GM12878 (cell line): ENCODE measurements at regions not wholly inside any gene's neighbourhood (a gene's known extent, or its start where the extent isn't known, plus 50 kb on each side); places are given as distances from the start of the nearest gene placed in this dataset.

Experiments
- ASH2L ChIP-seq: fragments of 300-600, 200-600 bp; sonication (generic); IDR thresholded peaks from 2 replicates; pipeline ENCODE4 v1.6.1; 2017; ENCODE audit warnings: low read depth, mild to moderate bottlenecking, borderline replicate concordance
- ESRRA ChIP-seq: IDR thresholded peaks from 2 replicates; pipeline ENCODE4 v1.6.1; 2012; ENCODE audit warnings: mild to moderate bottlenecking, low read length, improper control_type of control experiment
- FOXK2 ChIP-seq: fragments of 450-650 bp; IDR thresholded peaks from 2 replicates; pipeline ENCODE4 v1.6.1; 2017; ENCODE audit warnings: mild to moderate bottlenecking, moderate library complexity
- NFYB ChIP-seq: IDR thresholded peaks from 2 replicates; pipeline ENCODE4 v1.6.1; 2011; ENCODE audit warnings: low read depth, mild to moderate bottlenecking, low read length, improper control_type of control experiment, moderate library complexity; ENCODE audit not compliant: insufficient read depth
- NR2C2 ChIP-seq: IDR thresholded peaks from 2 replicates; pipeline ENCODE4 v1.6.1; 2011; ENCODE audit warnings: borderline replicate concordance, low read depth; ENCODE audit not compliant: control insufficient read depth, insufficient read length
- NR2F1 ChIP-seq: fragments of 450-650 bp; conservative IDR thresholded peaks from 2 replicates; pipeline ENCODE4 v1.6.1; 2017; ENCODE audit warnings: mild to moderate bottlenecking
- PBX3 ChIP-seq: IDR thresholded peaks from 2 replicates; pipeline ENCODE4 v1.6.1; 2011; ENCODE audit warnings: mild to moderate bottlenecking, low read depth, low read length, moderate library complexity; ENCODE audit not compliant: insufficient replicate concordance
- TAF1 ChIP-seq: IDR thresholded peaks from 2 replicates; pipeline ENCODE4 v1.6.1; 2011; ENCODE audit warnings: mild to moderate bottlenecking, low read depth, low read length, borderline replicate concordance
- TF ChIP-seq, protein P1 (sequence below), 3 experiments: IDR thresholded peaks in 2 of 3; conservative IDR thresholded peaks in 1 of 3; 2 replicates each; pipeline ENCODE4 v1.5.1; 2011; ENCODE audit warnings: low read depth in 3 of 3, low read length in 3 of 3, mild to moderate bottlenecking in 3 of 3, control low read depth in 2 of 3, moderate library complexity in 2 of 3, inconsistent platforms in 1 of 3, mixed read lengths in 1 of 3; ENCODE audit not compliant: control insufficient read depth in 2 of 3, insufficient read depth in 1 of 3; ENCODE audit errors: extremely low read depth in 1 of 3

DNA sequence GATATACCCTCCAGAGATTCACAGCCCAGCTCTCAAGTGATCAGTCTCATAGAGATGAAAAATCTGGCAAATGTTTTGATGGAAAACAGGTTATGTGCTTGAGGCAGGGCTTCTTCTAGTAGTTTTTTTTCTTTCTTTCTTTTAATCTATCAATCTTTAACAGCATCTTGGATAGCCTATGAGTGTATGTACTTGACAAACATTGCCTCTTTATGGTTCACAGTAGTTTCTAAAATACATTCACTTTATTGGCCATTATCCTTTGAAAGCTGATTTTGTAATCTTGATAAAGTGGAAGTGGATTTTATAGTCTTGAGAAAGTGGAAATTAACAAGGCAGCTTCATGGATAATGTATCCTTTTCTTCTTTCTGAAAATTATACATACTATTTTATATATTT, 51.4 kb upstream of the IL1R1 start:
- no peak for TF ChIP-seq ASH2L
- TF ChIP-seq, protein P1, sequence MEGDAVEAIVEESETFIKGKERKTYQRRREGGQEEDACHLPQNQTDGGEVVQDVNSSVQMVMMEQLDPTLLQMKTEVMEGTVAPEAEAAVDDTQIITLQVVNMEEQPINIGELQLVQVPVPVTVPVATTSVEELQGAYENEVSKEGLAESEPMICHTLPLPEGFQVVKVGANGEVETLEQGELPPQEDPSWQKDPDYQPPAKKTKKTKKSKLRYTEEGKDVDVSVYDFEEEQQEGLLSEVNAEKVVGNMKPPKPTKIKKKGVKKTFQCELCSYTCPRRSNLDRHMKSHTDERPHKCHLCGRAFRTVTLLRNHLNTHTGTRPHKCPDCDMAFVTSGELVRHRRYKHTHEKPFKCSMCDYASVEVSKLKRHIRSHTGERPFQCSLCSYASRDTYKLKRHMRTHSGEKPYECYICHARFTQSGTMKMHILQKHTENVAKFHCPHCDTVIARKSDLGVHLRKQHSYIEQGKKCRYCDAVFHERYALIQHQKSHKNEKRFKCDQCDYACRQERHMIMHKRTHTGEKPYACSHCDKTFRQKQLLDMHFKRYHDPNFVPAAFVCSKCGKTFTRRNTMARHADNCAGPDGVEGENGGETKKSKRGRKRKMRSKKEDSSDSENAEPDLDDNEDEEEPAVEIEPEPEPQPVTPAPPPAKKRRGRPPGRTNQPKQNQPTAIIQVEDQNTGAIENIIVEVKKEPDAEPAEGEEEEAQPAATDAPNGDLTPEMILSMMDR (IDR thresholded peaks at IDR 0.05 in 2 of 3, conservative IDR thresholded peaks at IDR 0.05 in 1 of 3; ENCODE audit: control insufficient read depth in 2 of 3, extremely low read depth in 1 of 3, insufficient read depth in 1 of 3, low read depth in 3 of 3, low read length in 3 of 3), result no peak
- TF ChIP-seq NR2F1, result no peak
- TF ChIP-seq PBX3, result no peak
- no peak for TF ChIP-seq NFYB
- TF ChIP-seq ESRRA, result no peak
- TF ChIP-seq NR2C2, result no peak
- TF ChIP-seq FOXK2, result no peak
- no peak for TF ChIP-seq TAF1
